ENCODE measurements at regions not wholly inside any gene's neighbourhood (a gene's known extent, or its start where the extent isn't known, plus 50 kb on each side); places are given as distances from the start of the nearest gene placed in this dataset.

- DNase-seq (ENCODE audit: extremely low spot score in 2 of 2): no peak
- intact Hi-C loops (cut with DNase I): no loop called here
- TF ChIP-seq POLR2A (IDR thresholded peaks at IDR 0.05) (no peak), POLR2AphosphoS5 (IDR thresholded peaks at IDR 0.05; ENCODE audit: insufficient read depth in 1 of 2, low read depth in 1 of 2) (no peak), CTCF (IDR thresholded peaks at IDR 0.05) (no peak)
- no peaks in the 10 kb centered on the region for H3K9me3 ChIP-seq
- peaks cover 16% of the 10 kb centered on the region for H3K4me1 ChIP-seq
- H3K27ac ChIP-seq: no peak overlapping the region
- H3K27me3 ChIP-seq: no peaks in the 10 kb centered on the region
- no peaks in the 10 kb centered on the region for H3K36me3 ChIP-seq
- no peak overlapping the region for H3K4me3 ChIP-seq
Measured at GRCh38 chr11:116231543-116231942, 541.2 kb downstream of the BUD13 start.

GRCh38 chr11:116230438-116230837, 542.3 kb downstream of the BUD13 start:
- intact Hi-C loops (cut with DNase I): no loop called here
- Histone ChIP-seq H3K4me3 (no peak overlapping the region), H3K9me3 (no peaks in the 10 kb centered on the region), H3K4me1 (peaks cover 16% of the 10 kb centered on the region), H3K27ac (no peak overlapping the region), H3K36me3 (no peaks in the 10 kb centered on the region), H3K27me3 (no peaks in the 10 kb centered on the region)
- TF ChIP-seq POLR2AphosphoS5 (IDR thresholded peaks at IDR 0.05; ENCODE audit: insufficient read depth in 1 of 2, low read depth in 1 of 2) (no peak), POLR2A (IDR thresholded peaks at IDR 0.05) (no peak), CTCF (IDR thresholded peaks at IDR 0.05) (no peak)
- DNase-seq (ENCODE audit: extremely low spot score in 2 of 2): no peak

- no peak for TF ChIP-seq POLR2A (IDR thresholded peaks at IDR 0.05)
- TF ChIP-seq POLR2AphosphoS5 (IDR thresholded peaks at IDR 0.05; ENCODE audit: insufficient read depth in 1 of 2, low read depth in 1 of 2): no peak
- TF ChIP-seq CTCF (IDR thresholded peaks at IDR 0.05): no peak
- intact Hi-C loops (cut with DNase I): no loop called here
- Histone ChIP-seq H3K27me3 (no peaks in the 10 kb centered on the region), H3K4me1 (peaks cover 16% of the 10 kb centered on the region), H3K27ac (no peak overlapping the region), H3K9me3 (no peaks in the 10 kb centered on the region), H3K36me3 (no peaks in the 10 kb centered on the region), H3K4me3 (no peak overlapping the region)
- DNase-seq (ENCODE audit: extremely low spot score in 2 of 2): no peak
Measured at GRCh38 chr11:116229236-116229970, 543.4 kb downstream of the BUD13 start.

- Histone ChIP-seq H3K36me3 (no peaks in the 10 kb centered on the region), H3K9me3 (no peaks in the 10 kb centered on the region), H3K27me3 (no peaks in the 10 kb centered on the region), H3K4me1 (peaks cover 1% of the 10 kb centered on the region), H3K4me3 (no peak overlapping the region), H3K27ac (no peak overlapping the region)
- no peak for DNase-seq (ENCODE audit: extremely low spot score in 2 of 2)
- TF ChIP-seq POLR2A (IDR thresholded peaks at IDR 0.05) (no peak), CTCF (IDR thresholded peaks at IDR 0.05) (no peak), POLR2AphosphoS5 (IDR thresholded peaks at IDR 0.05; ENCODE audit: insufficient read depth in 1 of 2, low read depth in 1 of 2) (no peak)
- intact Hi-C loops (cut with DNase I): no loop called here
Measured at GRCh38 chr11:116226731-116227130, 546.1 kb downstream of the BUD13 start.

- H3K27me3 ChIP-seq: no peaks in the 10 kb centered on the region
- no peak overlapping the region for H3K4me3 ChIP-seq
- no peaks in the 10 kb centered on the region for H3K9me3 ChIP-seq
- intact Hi-C loops (cut with DNase I): no loop called here
- no peaks in the 10 kb centered on the region for H3K4me1 ChIP-seq
- DNase-seq (ENCODE audit: extremely low spot score in 2 of 2): no peak
- no peaks in the 10 kb centered on the region for H3K36me3 ChIP-seq
- TF ChIP-seq CTCF (IDR thresholded peaks at IDR 0.05) (no peak), POLR2A (IDR thresholded peaks at IDR 0.05) (no peak), POLR2AphosphoS5 (IDR thresholded peaks at IDR 0.05; ENCODE audit: insufficient read depth in 1 of 2, low read depth in 1 of 2) (no peak)
- no peak overlapping the region for H3K27ac ChIP-seq
Measured at GRCh38 chr11:116225784-116226585, 546.8 kb downstream of the BUD13 start.
